GM18873 (cell line): ENCODE measurements at regions not wholly inside any gene's neighbourhood (a gene's known extent, or its start where the extent isn't known, plus 50 kb on each side); places are given as distances from the start of the nearest gene placed in this dataset.

Experiments
- ATAC-seq: cut with Tn5 transposase; IDR thresholded peaks from one replicate; pipeline ENCODE4 v1.9.1; 2021; ENCODE audit warnings: mild to moderate bottlenecking, moderate library complexity, moderate number of reproducible peaks; ENCODE audit not compliant: unreplicated experiment, low FRiP score

DNA sequence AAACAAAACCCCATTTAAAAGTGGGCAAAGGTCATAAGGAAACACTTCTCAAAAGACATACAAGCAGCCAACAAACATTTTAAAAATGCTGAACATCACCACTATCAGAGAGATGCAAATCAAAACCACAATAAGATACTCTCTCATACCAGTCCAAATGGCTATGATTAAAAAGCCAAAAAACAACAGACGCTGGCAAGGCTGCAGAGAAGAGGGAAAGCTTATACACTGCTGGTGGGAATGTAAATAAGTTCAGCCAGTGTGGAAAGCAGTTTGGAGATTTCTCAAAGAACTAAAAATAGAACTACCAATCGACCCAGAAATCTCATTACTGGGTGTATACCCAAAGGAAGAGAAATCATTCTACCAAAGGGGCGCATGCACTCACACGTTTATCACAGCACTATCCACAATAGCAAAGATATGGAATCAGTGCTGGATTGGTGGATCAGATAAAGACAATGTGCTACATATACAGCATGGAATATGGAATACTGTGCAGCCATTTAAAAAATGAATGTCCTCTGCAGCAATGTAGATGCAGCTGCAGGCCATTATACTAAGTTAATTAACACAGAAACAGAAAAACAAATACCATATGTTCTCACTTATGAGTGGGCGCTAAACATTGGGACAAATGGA lies 102.1 kb upstream of the DAAM1 start:
- no peak for ATAC-seq

DNA sequence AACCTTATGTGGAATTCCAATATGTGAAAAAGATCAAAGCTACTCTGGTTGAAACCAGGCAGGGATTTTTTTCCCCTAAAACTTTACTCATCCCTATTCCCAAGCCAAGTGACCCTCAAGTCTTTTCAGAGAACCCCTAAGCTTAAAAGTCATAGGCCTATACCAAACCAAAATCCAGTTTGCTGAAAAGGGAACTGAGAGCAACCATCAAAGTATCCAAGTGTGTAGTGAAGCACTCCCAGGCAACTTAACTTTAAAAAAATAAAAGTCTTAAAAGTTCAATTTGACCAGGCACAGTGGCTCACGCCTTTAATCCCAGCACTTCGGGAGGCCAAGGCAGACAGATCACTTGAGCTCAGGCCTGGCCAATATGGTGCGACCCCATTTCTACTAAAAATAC lies 101.2 kb upstream of the DAAM1 start:
- ATAC-seq: no peak

DNA sequence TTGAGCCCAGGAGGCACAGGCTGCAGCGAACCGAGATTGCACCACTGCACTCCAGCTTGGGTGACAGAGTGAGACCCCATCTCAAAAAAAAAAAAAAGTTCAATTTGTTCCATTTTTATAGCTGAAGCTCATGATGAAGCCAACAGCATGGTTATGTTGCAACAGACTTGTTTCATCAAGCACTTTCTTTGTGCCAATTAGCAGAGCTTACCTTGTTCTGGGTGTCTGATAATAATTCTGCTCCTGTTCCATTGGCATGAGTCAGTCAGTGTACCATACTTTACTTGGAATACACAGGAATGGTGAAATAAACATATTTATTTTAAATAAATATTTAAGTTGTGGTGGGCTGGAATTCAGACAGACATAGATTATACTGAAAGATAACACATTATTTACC lies 100.8 kb upstream of the DAAM1 start:
- no peak for ATAC-seq

DNA sequence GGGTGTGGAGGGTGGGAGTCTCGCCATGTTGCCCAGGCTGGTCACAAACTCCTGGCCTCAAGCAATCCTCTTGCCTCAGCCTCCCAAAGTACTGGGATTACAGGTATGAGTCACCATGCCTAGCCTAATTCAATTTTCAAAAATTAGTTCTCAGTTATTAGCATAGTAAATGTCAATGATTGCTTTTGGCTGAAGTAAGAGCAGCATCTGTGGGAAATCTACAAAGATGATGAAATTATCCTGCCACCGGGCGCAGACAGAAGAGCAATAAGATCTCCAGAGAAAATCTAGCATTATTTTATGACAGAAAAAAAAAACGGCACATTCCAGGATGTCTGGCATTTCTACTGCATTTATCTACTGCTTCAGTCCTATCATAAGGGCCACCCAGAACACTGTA lies 97.9 kb upstream of the DAAM1 start:
- no peak for ATAC-seq

DNA sequence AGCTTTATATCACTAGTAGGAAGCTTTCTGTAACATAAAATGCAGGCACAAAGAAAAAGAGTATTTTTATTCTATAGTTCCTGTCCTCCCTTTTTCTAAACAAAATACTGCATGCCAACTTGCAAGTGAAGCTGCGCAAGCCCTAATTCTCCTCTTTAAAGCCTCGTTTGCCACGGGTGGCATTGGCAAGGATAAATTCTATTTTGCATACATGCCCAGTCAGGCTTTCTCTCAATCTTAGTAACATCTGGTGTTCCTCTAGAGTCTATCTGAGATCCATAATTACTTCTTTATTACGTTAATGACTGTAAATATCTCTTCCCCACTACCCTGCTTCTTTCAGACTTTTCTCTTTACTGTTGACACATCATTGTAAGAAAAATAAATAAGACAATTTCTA lies 97.1 kb upstream of the DAAM1 start:
- ATAC-seq: no peak

DNA sequence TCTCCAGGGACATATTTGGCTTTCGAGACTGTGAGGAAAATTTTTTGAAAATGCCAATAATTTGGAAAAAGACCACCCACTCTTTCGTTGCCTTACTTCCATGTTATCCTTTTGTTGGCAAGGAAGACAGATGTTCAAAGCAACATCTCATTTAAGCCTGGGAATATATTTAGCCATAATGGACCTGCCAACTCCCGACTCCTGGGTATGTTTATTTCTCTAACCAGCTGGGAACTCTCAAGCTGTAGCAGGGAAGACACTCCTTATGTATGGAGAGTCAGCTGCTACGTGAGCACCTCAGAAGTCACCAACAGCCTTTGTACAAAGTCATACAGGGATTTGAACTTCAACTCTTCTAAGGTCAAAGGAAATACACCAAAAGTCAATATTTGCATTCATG lies 96.5 kb upstream of the DAAM1 start:
- no peak for ATAC-seq

DNA sequence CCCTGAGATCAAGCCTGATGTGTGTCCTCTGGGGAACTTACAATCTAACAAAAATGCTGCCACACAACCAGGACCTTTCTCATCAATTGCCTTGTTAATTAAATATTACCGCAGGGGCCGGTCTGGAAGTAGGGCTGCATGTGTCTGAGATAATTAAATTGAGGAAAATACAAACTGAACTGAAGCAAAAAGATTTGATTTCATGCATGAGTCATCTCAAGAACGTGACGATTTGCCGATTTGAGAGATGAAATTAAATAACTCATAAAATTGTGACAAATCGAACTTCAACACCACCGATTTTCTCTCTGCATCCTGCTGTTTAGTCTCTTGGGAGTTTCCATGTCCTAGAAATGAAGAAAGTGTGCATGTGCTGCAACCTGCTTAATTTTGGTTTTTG lies 94.6 kb upstream of the DAAM1 start:
- no peak for ATAC-seq

DNA sequence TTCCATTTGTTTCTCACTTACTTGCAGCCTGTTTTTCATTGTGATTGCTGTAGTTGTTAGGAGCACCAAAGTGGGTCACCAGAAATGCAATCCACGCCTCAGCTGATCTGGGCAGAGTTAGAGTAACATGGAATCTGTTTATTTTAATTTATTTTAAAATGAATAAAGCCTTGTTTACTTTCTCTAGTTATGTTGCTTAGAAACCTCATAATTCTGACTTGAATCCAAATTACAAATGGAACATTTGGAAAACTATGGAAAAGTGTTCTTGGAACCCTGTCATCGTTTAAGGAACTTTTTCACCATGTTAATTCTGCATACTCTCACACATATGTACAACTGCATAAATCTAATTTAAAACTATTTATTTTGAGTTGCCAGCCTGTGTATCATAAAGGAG lies 92.2 kb upstream of the DAAM1 start:
- ATAC-seq: no peak

DNA sequence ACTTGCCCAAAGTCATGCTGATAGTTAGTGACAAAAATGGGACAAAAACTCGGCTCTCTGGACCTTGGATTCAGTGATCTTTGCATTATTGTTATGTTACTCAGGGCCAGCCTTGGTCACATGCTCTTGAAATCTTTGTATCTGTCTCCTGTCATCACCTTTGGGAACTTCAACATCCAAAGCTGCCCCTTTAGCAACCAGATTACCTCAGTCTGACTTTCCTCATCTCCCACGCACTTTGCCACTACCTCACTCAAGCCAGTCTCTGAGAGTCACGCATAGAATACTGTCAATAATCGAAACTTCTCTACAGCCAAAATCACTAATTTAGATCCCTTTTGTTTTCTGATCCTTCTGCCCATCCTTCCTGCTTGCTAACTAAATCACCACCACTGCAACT lies 90.8 kb upstream of the DAAM1 start:
- ATAC-seq: no peak

DNA sequence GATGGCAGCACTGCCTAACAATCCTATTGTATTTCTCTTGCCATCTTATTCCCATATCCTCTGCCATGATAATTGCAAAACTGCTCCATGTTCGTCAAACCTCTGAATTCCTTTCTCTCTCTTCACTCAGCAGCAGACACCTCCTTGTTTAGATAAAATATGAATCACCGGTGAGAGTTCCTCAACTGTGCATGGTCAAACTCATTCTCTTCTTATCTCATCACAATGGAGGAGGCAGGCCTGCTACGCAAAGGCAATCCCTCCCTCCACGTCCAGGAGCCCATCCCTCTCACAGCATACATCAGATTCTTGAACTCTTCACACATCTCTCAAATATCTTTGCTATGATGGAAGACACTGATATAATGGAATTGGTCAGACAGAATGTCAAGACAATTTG lies 90.1 kb upstream of the DAAM1 start:
- no peak for ATAC-seq

DNA sequence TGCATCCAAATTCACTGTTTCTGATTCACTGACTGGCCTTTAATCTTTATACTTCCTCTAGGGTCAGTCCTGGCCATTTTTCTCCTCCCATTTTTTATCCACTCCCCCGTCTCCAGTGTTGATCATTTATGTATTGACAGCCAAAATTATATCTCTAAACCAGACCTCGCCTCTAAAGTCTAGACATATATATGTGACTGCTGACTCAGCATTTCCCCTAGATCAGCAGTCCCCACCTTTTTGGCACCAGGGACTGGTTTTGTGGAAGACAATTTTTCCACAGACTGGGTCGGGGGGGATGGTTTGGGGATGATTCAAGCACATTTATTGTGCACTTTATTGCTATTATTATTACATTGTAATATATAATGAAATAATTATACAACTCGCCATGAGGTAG lies 88.3 kb upstream of the DAAM1 start:
- ATAC-seq: no peak

DNA sequence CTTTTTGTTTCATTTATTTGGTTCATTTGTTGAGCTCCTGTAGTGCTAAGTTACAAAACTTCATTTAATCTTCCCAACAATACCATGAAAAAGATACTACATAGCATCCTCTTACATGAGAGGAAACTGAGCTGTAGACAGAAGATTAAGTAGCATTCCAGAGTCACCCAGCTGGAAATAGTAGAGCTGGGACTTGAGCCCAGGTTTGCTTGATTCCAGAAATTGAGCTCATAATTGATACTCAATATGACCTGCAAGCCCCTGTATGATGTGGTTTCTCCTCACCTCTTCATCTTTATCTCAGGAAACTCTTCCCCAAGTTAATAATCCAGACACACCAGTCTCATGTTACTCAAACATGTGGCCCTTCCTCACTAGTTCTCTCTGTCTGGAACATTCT lies 87.0 kb upstream of the DAAM1 start:
- ATAC-seq: no peak

DNA sequence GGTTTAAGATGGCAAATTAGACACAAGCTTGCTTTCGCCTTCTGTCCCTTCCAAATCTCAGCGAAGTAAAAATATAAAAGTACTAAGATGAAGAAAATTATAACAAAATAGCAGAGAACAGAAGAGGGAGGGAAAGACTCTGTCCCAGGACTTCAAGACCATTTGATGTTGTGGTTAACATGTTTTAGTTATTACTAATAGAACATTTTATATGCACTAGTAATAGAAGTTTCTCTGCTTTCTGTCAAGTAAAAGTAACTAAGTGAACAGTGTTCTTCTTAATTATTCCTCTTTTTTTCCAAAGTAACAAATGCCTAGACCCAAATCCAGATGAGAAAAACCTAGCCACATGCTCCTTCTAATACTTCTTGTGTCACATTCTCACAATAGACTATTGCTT lies 85.1 kb upstream of the DAAM1 start:
- no peak for ATAC-seq

DNA sequence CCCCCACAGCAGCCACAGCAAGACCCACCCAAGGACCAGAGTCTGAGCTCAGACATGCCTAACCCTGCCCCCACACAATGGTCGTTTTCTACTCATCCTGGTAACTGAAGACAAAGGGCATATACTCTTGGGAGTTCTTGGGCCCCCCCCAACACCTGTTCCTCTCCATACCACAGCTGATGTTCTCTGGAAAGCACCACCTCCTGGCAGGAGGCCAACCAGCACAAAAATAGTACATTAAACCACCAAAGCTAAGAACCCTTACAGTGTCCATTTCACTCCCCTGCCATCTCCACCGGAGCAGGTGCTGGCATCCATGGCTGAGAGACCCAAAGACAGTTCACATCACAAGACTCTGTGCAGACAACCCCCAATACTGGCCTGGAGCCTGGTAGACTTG lies 80.6 kb upstream of the DAAM1 start:
- ATAC-seq: no peak

DNA sequence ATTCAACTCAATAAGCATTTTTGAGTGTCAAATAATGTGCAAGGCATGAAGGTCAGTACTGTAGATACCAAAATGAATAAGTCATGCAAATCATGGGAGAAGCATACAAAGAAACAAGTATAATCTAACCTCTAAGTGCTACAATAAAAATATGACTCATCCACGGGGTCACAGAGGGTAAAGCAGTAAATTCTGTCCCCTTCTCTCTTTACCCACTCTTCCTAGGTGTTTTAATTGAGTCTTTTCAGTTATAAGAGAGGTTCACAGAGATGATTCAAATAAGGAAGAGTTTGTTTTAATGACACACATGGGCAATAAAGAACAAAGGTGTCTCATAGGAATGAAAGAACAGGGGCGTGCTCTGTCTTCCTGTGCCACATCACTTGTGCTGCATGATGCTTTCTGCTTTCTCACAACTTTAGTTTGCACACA lies 71.5 kb upstream of the DAAM1 start:
- no peak for ATAC-seq

DNA sequence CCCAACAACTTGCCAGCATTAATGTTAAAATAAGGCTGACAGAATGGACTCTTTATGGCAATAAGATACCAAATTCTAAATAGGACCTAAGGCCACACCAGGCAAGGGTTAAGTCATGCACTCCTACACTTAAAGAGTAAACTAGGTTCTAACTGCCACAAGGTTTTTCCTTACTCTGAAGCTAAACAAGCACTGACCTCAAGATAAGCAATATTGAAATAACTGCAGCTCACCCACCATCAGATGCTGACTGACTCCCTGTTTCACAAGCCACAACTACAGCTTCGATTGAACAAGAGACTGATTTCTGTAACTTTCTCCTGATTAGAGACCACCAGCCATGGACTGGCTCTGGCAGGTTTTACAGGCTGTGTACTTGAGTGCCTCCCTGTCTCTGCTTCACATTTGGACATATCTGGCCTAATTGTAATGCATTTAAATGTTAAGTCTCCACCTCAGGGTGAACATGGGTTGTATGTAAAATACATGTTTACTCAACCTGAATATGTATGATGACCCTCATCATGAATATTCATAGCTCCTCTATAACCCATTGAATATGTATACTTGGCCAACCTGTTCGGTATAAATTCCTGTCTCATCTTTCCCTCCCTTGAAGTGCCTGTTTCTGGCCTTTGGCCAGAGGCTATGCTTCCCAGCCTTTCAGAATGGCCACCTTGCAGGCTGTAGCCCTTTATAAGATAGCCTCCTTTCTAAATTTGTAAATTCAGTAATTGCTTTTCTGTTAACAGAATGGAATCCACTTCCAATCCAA lies 70.5 kb upstream of the DAAM1 start:
- ATAC-seq: no peak

DNA sequence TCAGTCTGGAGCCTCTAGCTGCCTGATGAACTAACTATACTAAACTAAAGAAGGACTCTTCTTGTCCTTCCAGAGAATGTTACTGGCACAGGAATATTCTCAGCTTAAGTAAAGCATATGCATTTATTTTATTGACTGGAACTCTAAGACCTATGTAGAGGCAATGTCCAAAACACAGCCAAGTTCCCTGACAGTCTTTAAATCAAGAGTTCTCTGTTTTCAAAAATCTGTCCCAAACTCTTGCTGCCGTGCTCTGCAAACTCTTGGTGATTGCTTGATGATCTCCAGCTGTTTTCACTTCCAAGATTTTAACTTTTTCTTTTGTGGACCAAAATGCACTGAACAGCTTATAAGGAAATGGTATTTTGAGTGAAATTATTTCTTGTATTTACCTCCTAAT lies 67.5 kb upstream of the DAAM1 start:
- no peak for ATAC-seq

DNA sequence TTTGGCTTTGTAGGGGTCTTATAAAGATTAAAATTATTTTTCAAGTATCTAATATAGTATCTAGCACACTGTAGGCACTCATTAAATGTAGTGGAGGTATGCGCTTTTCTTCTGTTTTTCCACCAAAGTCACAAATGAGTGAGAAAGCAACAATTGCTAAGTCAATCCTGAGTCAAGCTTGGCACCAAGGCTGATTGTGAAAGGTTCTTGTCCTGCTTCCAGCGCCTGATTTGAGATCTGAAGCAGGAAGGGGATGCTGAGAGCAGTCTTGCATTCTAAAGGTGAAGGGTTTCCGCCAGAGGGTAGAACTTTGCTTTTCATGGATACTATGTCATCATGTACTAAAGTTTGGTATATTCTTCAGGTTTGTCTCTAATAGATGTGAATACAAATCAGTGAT lies 64.9 kb upstream of the DAAM1 start:
- no peak for ATAC-seq

DNA sequence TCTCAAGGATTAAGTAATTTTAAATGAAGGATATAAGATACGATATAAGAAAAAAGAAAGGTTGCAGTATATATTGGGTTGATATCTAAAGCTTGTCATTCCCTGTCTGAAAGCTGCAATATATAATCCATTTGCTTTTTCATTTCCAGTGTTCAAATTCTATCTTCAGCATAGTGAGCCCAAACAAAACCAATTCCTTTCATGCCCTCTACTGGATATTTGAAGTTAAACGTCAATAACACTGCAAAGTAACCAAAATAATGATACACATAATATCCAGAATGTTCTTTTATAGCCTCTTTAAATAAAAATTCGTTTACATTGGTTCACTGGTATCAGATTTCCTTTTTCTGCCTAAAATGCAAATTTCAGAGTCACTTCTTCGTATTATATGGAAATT lies 64.5 kb upstream of the DAAM1 start:
- no peak for ATAC-seq

DNA sequence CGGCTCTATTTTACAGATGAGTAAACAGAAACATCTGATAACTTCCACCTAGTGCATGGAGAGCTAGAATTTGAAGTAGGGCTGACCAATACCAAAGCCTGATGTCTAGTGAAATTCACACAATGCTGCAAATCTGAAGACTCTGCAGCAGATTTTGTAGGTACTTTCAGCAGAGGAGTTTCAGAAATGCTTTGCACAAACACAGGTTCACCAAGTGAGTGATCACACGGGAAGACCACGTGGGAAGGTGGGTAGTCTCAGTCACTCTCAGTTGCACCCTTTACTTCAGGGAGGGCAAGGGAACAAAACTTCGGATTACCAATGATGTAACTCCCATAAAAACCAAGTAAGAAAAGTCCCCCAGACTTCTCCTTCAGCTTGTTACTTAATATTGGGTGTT lies 63.3 kb upstream of the DAAM1 start:
- ATAC-seq: no peak

DNA sequence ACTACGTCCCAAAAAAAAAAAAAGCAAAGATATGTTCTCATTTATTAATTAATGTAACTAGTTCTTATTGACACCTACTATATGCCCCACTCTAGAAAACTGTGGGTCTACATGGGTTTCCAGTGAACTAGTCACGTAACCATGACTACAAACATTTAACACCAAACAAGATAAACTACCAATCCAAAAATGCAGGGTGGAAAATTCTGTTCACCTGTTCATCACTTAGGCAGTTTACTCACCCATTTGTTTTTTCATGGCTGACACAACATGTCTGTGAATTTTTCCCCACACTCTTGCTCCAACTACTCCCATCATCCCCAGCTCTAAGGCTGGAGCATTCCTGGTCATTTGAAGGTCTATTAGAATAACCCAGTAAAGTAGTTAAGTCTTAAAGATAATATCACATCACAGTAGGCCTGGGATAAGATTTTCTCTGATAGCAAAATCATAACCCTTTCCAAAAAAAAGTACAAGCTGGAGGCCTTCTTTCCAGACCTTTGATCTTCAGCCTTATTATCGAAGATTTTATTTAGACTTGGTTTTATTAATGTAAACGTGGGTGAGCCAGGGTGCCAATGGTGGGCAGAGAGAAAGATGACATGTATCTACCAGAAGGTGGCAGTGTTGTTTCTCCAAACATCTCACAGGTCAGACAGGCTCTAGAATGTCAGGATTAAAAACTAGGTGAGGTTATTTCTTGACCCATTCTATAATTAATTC lies 61.6 kb upstream of the DAAM1 start:
- ATAC-seq: peak; percentile 74

DNA sequence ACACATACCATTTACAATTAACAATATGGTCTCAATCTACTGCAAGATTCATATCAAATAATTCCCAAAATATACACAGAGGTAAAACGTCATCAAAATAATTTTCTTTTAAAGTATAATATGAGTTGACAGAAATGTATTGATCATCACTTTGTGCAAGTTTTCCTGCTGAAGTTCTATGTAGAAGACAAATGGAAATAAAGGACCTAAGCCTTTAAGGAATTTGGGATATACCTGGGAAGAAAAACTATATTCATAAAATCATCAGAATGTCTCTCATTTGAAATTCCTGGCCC lies 61.1 kb upstream of the DAAM1 start:
- ATAC-seq: no peak
